SK-N-SH (cell line): ENCODE measurements at regions not wholly inside any gene's neighbourhood (a gene's known extent, or its start where the extent isn't known, plus 50 kb on each side); places are given as distances from the start of the nearest gene placed in this dataset.

Experiments used
- CTCF ChIA-PET: fragments of 300-600, 350-600 bp; formaldehyde crosslinking; extraction: SDS; loops from one replicate; lab custom pipeline; 2021; lab: Yijun Ruan, JAX
- POLR2A ChIA-PET: fragments of 350-600 bp; sonication (Branson Sonifier 250); formaldehyde crosslinking; extraction: SDS; loops from one replicate; lab custom pipeline; 2020; ENCODE audit warnings: antibody characterized with exemption, inconsistent platforms; lab: Yijun Ruan, JAX
- DNase-seq: peaks from one replicate; pipeline ENCODE4 v3.0.0; 2012
- H2AFZ ChIP-seq: fragments of 200-600 bp; sonication (generic); 2 replicates; pipeline ENCODE4 v1.8.1; 2016; ENCODE audit warnings: antibody characterized with exemption, mild to moderate bottlenecking, low read depth
- H3F3A ChIP-seq: fragments of 200-600 bp; sonication (generic); replicated peaks from 2 replicates; pipeline ENCODE3; 2016; ENCODE audit warnings: antibody characterized with exemption, mild to moderate bottlenecking; ENCODE audit not compliant: insufficient read depth
- H3K27ac ChIP-seq, 2 experiments: fragments of 200-500 bp in 1 of 2; fragments of 200-600 bp in 1 of 2; sonication (Bioruptor generic) in 1 of 2; sonication (generic), shearing (Covaris generic) in 1 of 2; 2 replicates each; pipeline versions ENCODE4 v1.5.1 to v1.6.1; 2014 to 2016; ENCODE audit warnings: low read depth in 2 of 2, inconsistent platforms in 1 of 2, low read length in 1 of 2, mild to moderate bottlenecking in 1 of 2, mixed read lengths in 1 of 2
- H3K27me3 ChIP-seq: fragments of 200-600 bp; sonication (generic), shearing (Covaris generic); 2 replicates; pipeline ENCODE4 v1.6.1; 2016; ENCODE audit warnings: mixed run types; ENCODE audit not compliant: insufficient read depth
- H3K36me3 ChIP-seq, 2 experiments: fragments of 200-500 bp in 1 of 2; fragments of 200-600 bp in 1 of 2; sonication (Bioruptor generic) in 1 of 2; sonication (generic) in 1 of 2; replicated peaks in 1 of 2; 2 replicates each; pipeline versions ENCODE3 to v1.5.1; 2014 to 2016; ENCODE audit warnings: low read length in 1 of 2, mild to moderate bottlenecking in 1 of 2; ENCODE audit not compliant: insufficient read depth in 2 of 2, control insufficient read depth in 1 of 2
- H3K4me1 ChIP-seq, 2 experiments: fragments of 200-500 bp in 1 of 2; fragments of 200-600 bp in 1 of 2; sonication (Bioruptor generic) in 1 of 2; sonication (generic), shearing (Covaris generic) in 1 of 2; 2 replicates each; pipeline versions ENCODE4 v1.5.1 to v1.6.1; 2014 to 2016; ENCODE audit warnings: low read depth in 1 of 2, low read length in 1 of 2, mixed run types in 1 of 2; ENCODE audit not compliant: insufficient read depth in 2 of 2, control insufficient read depth in 1 of 2
- H3K4me2 ChIP-seq: fragments of 200-600 bp; sonication (generic), shearing (Covaris generic); 2 replicates; pipeline ENCODE4 v1.6.1; 2017; ENCODE audit warnings: mixed run types
- H3K4me3 ChIP-seq, 2 experiments: fragments of 200-500 bp in 1 of 2; fragments of 200-600 bp in 1 of 2; sonication (Bioruptor generic) in 1 of 2; sonication (generic), shearing (Covaris generic) in 1 of 2; 2 replicates each; pipeline versions ENCODE4 v1.5.1 to v1.8.1; 2014 to 2016; ENCODE audit warnings: low read depth in 2 of 2, inconsistent platforms in 1 of 2, low read length in 1 of 2, mild to moderate bottlenecking in 1 of 2, mixed read lengths in 1 of 2, moderate library complexity in 1 of 2
- H3K79me2 ChIP-seq: fragments of 200-600 bp; sonication (generic); 2 replicates; pipeline ENCODE4 v1.8.1; 2017; ENCODE audit warnings: mild to moderate bottlenecking; ENCODE audit not compliant: insufficient read depth
- H3K9ac ChIP-seq: fragments of 200-600 bp; sonication (generic); 2 replicates; pipeline ENCODE4 v1.6.1; 2017; ENCODE audit warnings: mixed run types
- H3K9me2 ChIP-seq: fragments of 200-600 bp; sonication (generic); 2 replicates; pipeline ENCODE4 v1.6.1; 2017; ENCODE audit warnings: mixed run types
- H3K9me3 ChIP-seq: fragments of 200-600 bp; sonication (generic); 2 replicates; pipeline ENCODE4 v1.6.1; 2017; ENCODE audit warnings: mixed run types, mild to moderate bottlenecking, moderate library complexity
- H4K20me1 ChIP-seq: fragments of 200-600 bp; sonication (generic); 2 replicates; pipeline ENCODE4 v1.6.1; 2017; ENCODE audit warnings: mild to moderate bottlenecking, mixed run types; ENCODE audit not compliant: insufficient read depth
- CHD2 ChIP-seq: fragments of 150-350 bp; IDR thresholded peaks from 2 replicates; pipeline ENCODE4 v1.6.1; 2018; ENCODE audit warnings: low read length; ENCODE audit not compliant: partially characterized antibody
- ELF1 ChIP-seq: IDR thresholded peaks from 2 replicates; pipeline ENCODE4 v1.4.0; 2012
- EP300 ChIP-seq, 2 experiments: IDR thresholded peaks; 2 replicates each; pipeline versions ENCODE4 v1.4.0 to v1.6.1; 2012; ENCODE audit warnings: borderline replicate concordance in 1 of 2, low read depth in 1 of 2, low read length in 1 of 2
- EZH2phosphoT487 ChIP-seq: fragments of 200-600 bp; sonication (generic); IDR thresholded peaks from 2 replicates; pipeline ENCODE4 v1.6.1; 2017; ENCODE audit warnings: low read depth, mixed run types, mild to moderate bottlenecking, antibody characterized with exemption, moderate library complexity, borderline replicate concordance
- FOSL2 ChIP-seq: IDR thresholded peaks from 2 replicates; pipeline ENCODE4 v1.4.0; 2012; ENCODE audit warnings: low read depth, mild to moderate bottlenecking, moderate library complexity, borderline replicate concordance
- FOXJ3 ChIP-seq: sonication (generic); formaldehyde crosslinking; IDR thresholded peaks from 2 replicates; pipeline ENCODE4 v1.5.1; 2020; ENCODE audit warnings: mild to moderate bottlenecking, missing genetic modification reagents
- GATA2 ChIP-seq: sonication (generic); formaldehyde crosslinking; IDR thresholded peaks from 2 replicates; pipeline ENCODE4 v1.5.0; 2020; ENCODE audit warnings: mild to moderate bottlenecking, missing genetic modification reagents
- IRF3 ChIP-seq: fragments of 150-350 bp; IDR thresholded peaks from 2 replicates; pipeline ENCODE4 v1.6.1; 2016; ENCODE audit warnings: mild to moderate bottlenecking, low read depth, low read length
- JUND ChIP-seq: IDR thresholded peaks from 2 replicates; pipeline ENCODE4 v1.4.0; 2012
- MAX ChIP-seq: IDR thresholded peaks from 2 replicates; pipeline ENCODE4 v1.4.0; 2012; ENCODE audit warnings: low read depth
- NFIC ChIP-seq: IDR thresholded peaks from 2 replicates; pipeline ENCODE4 v1.4.0; 2012; ENCODE audit warnings: borderline replicate concordance
- PBX3 ChIP-seq: IDR thresholded peaks from 2 replicates; pipeline ENCODE4; 2012
- POLR2AphosphoS5 ChIP-seq: IDR thresholded peaks from 2 replicates; pipeline ENCODE4 v1.6.1; 2012; ENCODE audit warnings: low read depth, low read length
- RAD21 ChIP-seq: IDR thresholded peaks from 2 replicates; pipeline ENCODE4 v1.6.1; 2012; ENCODE audit warnings: mild to moderate bottlenecking, low read length
- RCOR1 ChIP-seq: fragments of 150-350 bp; IDR thresholded peaks from 2 replicates; pipeline ENCODE4 v1.6.1; 2017; ENCODE audit warnings: antibody characterized with exemption, low read length
- REST ChIP-seq: IDR thresholded peaks from 2 replicates; pipeline ENCODE4 v1.6.1; 2012; ENCODE audit warnings: mild to moderate bottlenecking, low read depth, low read length, moderate library complexity
- TEAD4 ChIP-seq: IDR thresholded peaks from 2 replicates; pipeline ENCODE4 v1.4.0; 2012; ENCODE audit warnings: mild to moderate bottlenecking, borderline replicate concordance; ENCODE audit not compliant: insufficient read depth
- USF1 ChIP-seq: IDR thresholded peaks from 2 replicates; pipeline ENCODE4 v1.4.0; 2012; ENCODE audit warnings: low read depth, borderline replicate concordance
- USF2 ChIP-seq: fragments of 150-350 bp; IDR thresholded peaks from 2 replicates; pipeline ENCODE4 v1.6.1; 2017; ENCODE audit warnings: antibody characterized with exemption, low read length, low read depth, borderline replicate concordance
- ZBTB33 ChIP-seq: IDR thresholded peaks from 2 replicates; pipeline ENCODE4 v1.4.0; 2012; ENCODE audit warnings: low read depth, borderline replicate concordance
- WGBS: methylation state at CpG from one replicate; pipeline ENCODE4 v1.1.6; 2017; ENCODE audit warnings: low lambda C conversion rate; 5-methylcytosine and 5-hydroxymethylcytosine counted together

- TF ChIP-seq ZBTB33 (no peak), USF1 (no peak), REST (no peak), EP300 (IDR thresholded peaks at IDR 0.05; ENCODE audit: borderline replicate concordance in 1 of 2, low read depth in 1 of 2, low read length in 1 of 2) (no peak)
These were observed 356.3 kb upstream of the HSF2 start (continued) for GRCh38 chr6:122042960-122043735.

GRCh38 chr6:122048570-122048969 lies 350.9 kb upstream of the HSF2 start:
- Histone ChIP-seq H3K27ac (peak overlapping the region in 1 of 2 experiments; percentile 16; a peak in 1 of 4 replicates), H2AFZ (peak overlapping the region; percentile 89), H3K4me1 (no peaks in the 10 kb centered on the region; a peak in 1 of 4 replicates), H3K9me2 (no peaks in the 10 kb centered on the region), H3K4me2 (peak overlapping the region; percentile 37; the same call in 1 of the 2 replicates), H3F3A (no peaks in the 10 kb centered on the region), H3K79me2 (no peaks in the 10 kb centered on the region), H3K36me3 (no peaks in the 10 kb centered on the region), H3K4me3 (no peak overlapping the region), H3K9me3 (no peaks in the 10 kb centered on the region), H3K27me3 (no peaks in the 10 kb centered on the region), H4K20me1 (no peaks in the 10 kb centered on the region), H3K9ac (no peak overlapping the region)
- no peak for DNase-seq
- TF ChIP-seq EP300 (IDR thresholded peaks at IDR 0.05; ENCODE audit: borderline replicate concordance in 1 of 2, low read depth in 1 of 2, low read length in 1 of 2) = no peak
- TF ChIP-seq IRF3 = no peak
- TF ChIP-seq RCOR1 = no peak
- no peak for TF ChIP-seq POLR2AphosphoS5
- no peak for TF ChIP-seq EZH2phosphoT487
- no peak for TF ChIP-seq FOXJ3
- TF ChIP-seq JUND = no peak
- TF ChIP-seq GATA2 = no peak
- no peak for TF ChIP-seq TEAD4
- TF ChIP-seq ELF1 = no peak
- no peak for TF ChIP-seq PBX3
- TF ChIP-seq MAX = no peak
- TF ChIP-seq NFIC = no peak
- no peak for TF ChIP-seq USF2
- no peak for TF ChIP-seq FOSL2
- no peak for TF ChIP-seq CHD2
- no peak for TF ChIP-seq RAD21
- POLR2A ChIA-PET = no interaction called here
- CTCF ChIA-PET = no interaction called here
- WGBS = 49% methylated on average over 3 of the region's 3 CpGs
